ENCODE measurements at regions not wholly inside any gene's neighbourhood (a gene's known extent, or its start where the extent isn't known, plus 50 kb on each side); places are given as distances from the start of the nearest gene placed in this dataset.

GRCh38 chr20:24823989-24824693, 124.9 kb upstream of the CST7 start:
- peaks cover 5% of the 10 kb centered on the region; the same call in 1 of the 3 replicates for H3K9me3 ChIP-seq
- ATAC-seq = no peak
- no peaks in the 10 kb centered on the region for H3K4me1 ChIP-seq
- H3K4me3 ChIP-seq = no peak overlapping the region
- ChIA-PET CTCF (interaction anchor here (0.8 to 1.4 kb wide), 3 partner anchors 9 to 17 kb away, joined by 3 read pairs; no protein-coding TSS in a partner anchor), POLR2A (no interaction called here)
- WGBS (ENCODE audit: missing lambda C conversion rate) = 21% methylated on average over 12 of the region's 13 CpGs
- no peak overlapping the region for H3K4me2 ChIP-seq
- DNase-seq (ENCODE audit: low read depth in 1 of 2, low spot score in 1 of 2) = no peak
- no peak for TF ChIP-seq HEYL (CRISPR knock-in tag; IDR thresholded peaks at IDR 0.05)
- no peak for TF ChIP-seq JUN (IDR thresholded peaks at IDR 0.05)
- TF ChIP-seq ZFP36 (IDR thresholded peaks at IDR 0.05; ENCODE audit: borderline replicate concordance, partially characterized antibody) = no peak
- H3K27ac ChIP-seq = no peak overlapping the region
- FAIRE-seq = no peak

GRCh38 chr20:24825591-24825990, 123.5 kb upstream of the CST7 start:
- ChIA-PET CTCF (no interaction called here), POLR2A (no interaction called here)
- no peak for FAIRE-seq
- WGBS (ENCODE audit: missing lambda C conversion rate) = 45% methylated on average over 6 of the region's 6 CpGs
- no peak for DNase-seq (ENCODE audit: low read depth in 1 of 2, low spot score in 1 of 2)
- H3K4me1 ChIP-seq = no peaks in the 10 kb centered on the region
- no peak for ATAC-seq
- H3K4me2 ChIP-seq = no peak overlapping the region
- no peak overlapping the region for H3K27ac ChIP-seq
- no peaks in the 10 kb centered on the region for H3K9me3 ChIP-seq
- no peak overlapping the region for H3K4me3 ChIP-seq
- TF ChIP-seq SREBF2 (IDR thresholded peaks at IDR 0.05) = no peak
- no peak for TF ChIP-seq BCL3 (IDR thresholded peaks at IDR 0.05)
- no peak for TF ChIP-seq CHD2 (IDR thresholded peaks at IDR 0.05; ENCODE audit: low read length, partially characterized antibody)
- TF ChIP-seq RFX5 (IDR thresholded peaks at IDR 0.05) = no peak
- TF ChIP-seq NFE2L2 (conservative IDR thresholded peaks at IDR 0.05; ENCODE audit: low read length) = no peak
- TF ChIP-seq NR3C1 (IDR thresholded peaks at IDR 0.05) = no peak
- no peak for TF ChIP-seq EHF (CRISPR knock-in tag; IDR thresholded peaks at IDR 0.05)
- TF ChIP-seq RCOR1 (IDR thresholded peaks at IDR 0.05; ENCODE audit: low read depth, low read length) = no peak
- no peak for TF ChIP-seq USF2 (IDR thresholded peaks at IDR 0.05)
- no peak for TF ChIP-seq FOSB (CRISPR knock-in tag; IDR thresholded peaks at IDR 0.05)
- TF ChIP-seq TFCP2L1 (CRISPR knock-in tag; IDR thresholded peaks at IDR 0.05) = no peak
- no peak for TF ChIP-seq KDM1A (IDR thresholded peaks at IDR 0.05; ENCODE audit: low read depth)

- Histone ChIP-seq H3K9me3 (no peaks in the 10 kb centered on the region), H3K4me2 (no peak overlapping the region), H3K27ac (no peak overlapping the region), H3K4me1 (no peaks in the 10 kb centered on the region), H3K4me3 (no peak overlapping the region)
- DNase-seq (ENCODE audit: low read depth in 1 of 2, low spot score in 1 of 2) (no peak), FAIRE-seq (peak; percentile 51), ATAC-seq (no peak)
- TF ChIP-seq NR3C1 (IDR thresholded peaks at IDR 0.05) = no peak
- TF ChIP-seq USF2 (IDR thresholded peaks at IDR 0.05) = no peak
- TF ChIP-seq HOXA7 (CRISPR knock-in tag; IDR thresholded peaks at IDR 0.05) = no peak
- no peak for TF ChIP-seq RARB (CRISPR knock-in tag; IDR thresholded peaks at IDR 0.05)
- TF ChIP-seq CBX2 (IDR thresholded peaks at IDR 0.05; ENCODE audit: borderline replicate concordance, low read depth) = no peak
- POLR2A ChIA-PET = no interaction called here
- CTCF ChIA-PET = interaction anchor here (0.6 kb wide), 1 partner anchor 139 kb away, joined by 3 read pairs; no protein-coding TSS in a partner anchor
- WGBS (ENCODE audit: missing lambda C conversion rate) = 52% methylated on average over 6 of the region's 6 CpGs
These were observed 121.3 kb upstream of the CST7 start for GRCh38 chr20:24827603-24828295.

All from A549 (cell line).